ENCODE measurements at regions not wholly inside any gene's neighbourhood (a gene's known extent, or its start where the extent isn't known, plus 50 kb on each side); places are given as distances from the start of the nearest gene placed in this dataset.

DNA sequence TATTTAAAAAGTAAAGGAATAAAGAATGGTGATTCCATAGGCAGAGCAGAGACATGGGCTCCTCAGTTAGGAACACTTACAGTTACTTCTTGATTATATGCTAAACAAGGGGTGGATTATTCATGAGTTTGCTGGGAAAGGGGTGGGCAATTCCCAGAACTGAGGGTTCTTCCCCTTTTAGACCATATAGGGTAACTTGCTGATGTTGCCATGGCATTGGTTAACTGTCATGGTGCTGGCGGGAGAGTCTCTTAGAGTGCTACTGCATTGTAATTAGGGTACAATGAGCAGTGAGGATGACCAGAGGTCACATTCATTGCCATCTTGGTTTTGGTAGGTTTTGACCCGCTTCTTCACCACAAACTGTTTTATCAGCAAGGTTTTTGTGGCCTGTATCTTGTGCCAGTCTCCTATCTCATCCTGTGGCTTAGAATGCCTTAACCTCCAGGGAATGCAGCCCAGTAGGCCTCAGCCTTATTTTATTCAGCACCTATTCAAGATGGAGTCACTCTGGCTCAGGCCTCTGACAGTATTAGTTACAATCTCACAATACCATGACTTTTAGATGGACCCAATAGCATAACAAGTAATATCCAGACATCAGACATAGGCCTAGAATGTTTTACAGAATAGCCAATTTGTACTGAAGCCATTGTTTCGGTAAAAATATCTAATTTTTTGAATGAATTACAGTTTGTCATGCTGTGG, 106.8 kb downstream of the ZBTB18 start:
- no peak for DNase-seq

- no peak for DNase-seq
Measured at GRCh38 chr1:244159646-244160045, 108.6 kb downstream of the ZBTB18 start.

- DNase-seq: no peak
Measured at GRCh38 chr1:244160455-244161235, 109.6 kb downstream of the ZBTB18 start.

DNA sequence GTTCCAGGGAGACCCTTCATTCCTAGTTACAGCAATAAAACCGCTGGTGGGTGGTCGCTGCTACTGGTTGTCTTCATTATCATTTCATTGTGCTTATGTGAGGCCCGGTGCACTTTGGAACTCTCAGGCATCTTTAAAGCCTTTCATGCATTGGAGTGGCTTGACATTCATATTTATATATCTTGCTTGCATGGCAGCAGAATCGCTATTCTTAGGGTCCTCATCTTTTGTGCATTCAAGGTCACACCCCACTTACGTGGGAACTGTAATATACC, 110.1 kb downstream of the ZBTB18 start:
- DNase-seq: no peak

GRCh38 chr1:244162786-244163530, 111.9 kb downstream of the ZBTB18 start:
- DNase-seq: no peak

DNA sequence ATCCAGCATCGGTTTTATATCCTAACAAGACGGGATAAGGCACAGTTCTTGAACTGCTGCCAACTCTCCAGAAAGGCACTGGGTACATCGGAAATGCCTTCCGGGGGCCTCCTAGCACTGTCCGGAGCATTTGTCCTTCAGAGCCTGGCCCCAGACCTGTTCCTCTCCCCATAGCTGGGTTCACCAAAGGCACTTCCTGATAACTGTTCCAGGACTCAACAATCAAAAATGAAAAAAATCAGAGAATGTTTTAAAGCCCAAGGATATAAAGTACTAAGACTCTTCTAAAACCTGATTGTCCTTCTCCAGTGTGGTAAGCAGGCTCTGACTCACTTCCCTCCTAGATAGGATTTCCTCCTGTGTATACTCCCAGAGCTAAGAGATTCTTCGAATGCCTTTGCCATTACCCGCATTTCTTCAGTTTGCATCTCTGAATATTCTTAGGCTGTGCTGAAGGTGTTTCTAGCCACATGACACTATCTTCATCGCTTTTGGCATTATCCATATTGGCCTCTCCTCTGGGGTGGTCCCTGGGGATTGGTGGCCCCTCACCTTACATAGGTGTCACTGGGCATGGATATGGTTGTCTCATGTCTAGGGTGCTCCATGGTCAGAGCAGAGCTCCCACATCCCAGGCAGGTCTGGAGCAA, 112.9 kb downstream of the ZBTB18 start:
- no peak for DNase-seq

GRCh38 chr1:244164511-244164890, 113.4 kb downstream of the ZBTB18 start:
- no peak for DNase-seq

- no peak for DNase-seq
Measured at GRCh38 chr1:244165021-244165420, 113.9 kb downstream of the ZBTB18 start.

DNA sequence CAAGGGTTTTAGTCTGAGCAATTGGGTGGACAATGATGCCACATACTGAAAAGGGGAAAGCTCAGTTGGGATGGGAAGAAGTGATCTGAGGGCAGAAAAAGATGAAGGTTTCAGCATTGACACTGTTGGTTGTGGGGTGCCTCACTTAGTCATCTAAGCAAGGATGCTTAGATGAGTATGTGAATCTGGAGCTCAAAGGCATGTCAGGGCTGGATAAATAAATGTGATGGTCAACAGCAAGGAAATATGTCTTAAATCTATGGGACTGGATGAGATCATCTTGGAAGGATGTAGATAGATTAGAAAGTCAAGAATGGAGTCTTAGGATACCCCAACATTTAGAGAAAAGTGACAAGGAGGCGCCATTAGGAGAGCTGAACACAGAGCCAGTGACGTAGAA, 114.6 kb downstream of the ZBTB18 start:
- DNase-seq: no peak

DNA sequence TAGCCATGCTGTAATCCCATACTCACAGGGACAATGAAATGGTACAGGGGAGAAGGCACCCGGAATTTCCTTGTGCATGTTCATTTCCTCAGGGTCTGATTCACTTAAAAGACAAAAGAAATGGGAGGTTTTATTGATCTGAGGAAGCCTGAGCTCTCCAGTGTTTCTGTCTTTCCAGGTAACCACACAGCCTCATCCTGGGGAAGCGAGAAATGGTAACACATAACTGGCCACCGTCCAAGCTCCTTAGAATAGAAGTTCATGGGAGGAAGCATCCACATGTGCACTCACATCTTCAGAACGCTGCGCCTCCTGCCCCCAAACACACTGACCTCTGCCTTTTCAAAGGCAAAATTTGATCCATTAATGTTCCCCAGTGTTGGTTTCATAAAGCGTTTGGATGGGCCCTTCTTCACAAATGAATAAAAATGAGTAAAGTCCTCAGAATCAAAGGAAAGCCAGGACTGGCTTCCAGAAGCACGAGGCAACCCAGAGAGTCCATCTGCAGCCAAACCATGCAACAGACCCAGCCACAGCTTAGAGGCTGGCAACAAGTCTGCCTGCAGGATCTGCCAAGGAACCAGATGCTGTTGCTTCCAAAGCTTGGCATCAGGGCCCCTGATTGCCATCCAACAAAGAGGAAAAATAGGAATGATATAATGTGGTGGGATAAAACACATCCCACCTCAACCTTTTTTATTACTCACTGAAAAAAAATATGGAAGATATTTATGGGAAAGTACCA, 120.3 kb downstream of the ZBTB18 start:
- DNase-seq: no peak

- no peak for DNase-seq
Measured at GRCh38 chr1:244173240-244173639, 122.2 kb downstream of the ZBTB18 start.

DNA sequence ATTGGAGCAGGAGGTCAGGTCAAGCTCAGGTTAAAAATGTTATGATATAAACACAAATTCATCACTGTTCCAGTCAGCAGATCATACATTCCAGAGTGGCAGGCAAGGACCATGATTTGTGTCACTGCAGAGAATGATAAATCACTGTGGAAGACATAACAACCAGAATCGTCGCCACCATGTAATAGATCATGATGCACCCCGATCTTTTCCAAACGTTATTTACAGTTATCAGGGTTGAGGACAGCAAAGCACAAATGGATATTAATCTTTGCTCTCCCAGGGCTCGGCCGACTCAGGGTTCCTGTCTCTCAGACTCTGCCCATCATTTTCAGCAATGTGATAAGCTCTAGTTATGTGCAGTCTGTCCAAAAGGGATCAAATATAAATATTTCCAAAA, 122.7 kb downstream of the ZBTB18 start:
- no peak for DNase-seq

DNA sequence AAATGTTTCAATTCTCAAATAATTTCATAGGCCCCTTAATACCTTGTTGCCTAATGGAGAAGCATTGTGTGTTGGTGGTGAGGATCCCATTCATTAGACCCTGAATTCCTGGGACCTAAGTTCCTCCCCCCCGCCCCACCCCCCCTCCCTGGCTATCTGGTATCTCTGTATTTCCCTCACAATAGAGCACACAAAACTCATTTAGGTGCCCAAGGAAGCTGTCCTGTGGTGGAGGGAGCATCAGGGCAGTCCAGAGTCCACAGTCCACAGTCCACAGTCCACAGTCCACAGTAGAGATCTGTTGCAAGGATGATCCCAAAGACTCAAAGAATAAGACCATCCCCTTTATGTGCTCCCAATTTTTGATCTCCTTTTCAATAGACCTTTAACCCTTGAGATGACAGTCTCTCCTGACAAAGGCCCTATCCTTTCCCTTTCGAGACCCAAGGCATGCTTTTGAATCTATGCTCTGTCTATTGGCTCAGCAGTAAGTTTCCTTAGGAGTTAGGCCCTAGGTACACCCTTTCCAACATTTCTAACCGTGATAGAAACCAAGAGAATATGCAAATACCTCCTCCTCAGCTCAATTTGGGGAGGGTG, 123.9 kb downstream of the ZBTB18 start:
- DNase-seq: no peak

- no peak for DNase-seq
Measured at GRCh38 chr1:244176201-244176600, 125.1 kb downstream of the ZBTB18 start.

DNA sequence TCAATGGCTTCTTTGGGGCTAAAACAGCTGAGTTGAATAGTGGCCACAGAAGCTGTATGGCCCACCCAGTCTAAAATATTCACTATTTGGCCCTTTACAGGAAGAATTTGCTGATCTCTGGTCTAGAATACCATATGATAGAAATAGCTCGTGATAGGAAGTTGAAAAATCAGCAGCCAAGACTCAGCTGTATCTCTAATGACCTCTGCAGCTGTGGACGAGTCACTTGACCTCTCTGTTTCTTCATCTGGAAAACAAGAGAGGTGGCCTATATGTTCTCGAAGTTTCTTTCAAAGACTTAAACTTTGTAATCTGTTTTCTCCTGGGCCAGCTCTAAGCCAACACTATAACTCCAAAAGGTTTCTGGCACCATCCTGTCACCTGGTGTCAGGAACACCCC, 129.2 kb downstream of the ZBTB18 start:
- DNase-seq: no peak

DNA sequence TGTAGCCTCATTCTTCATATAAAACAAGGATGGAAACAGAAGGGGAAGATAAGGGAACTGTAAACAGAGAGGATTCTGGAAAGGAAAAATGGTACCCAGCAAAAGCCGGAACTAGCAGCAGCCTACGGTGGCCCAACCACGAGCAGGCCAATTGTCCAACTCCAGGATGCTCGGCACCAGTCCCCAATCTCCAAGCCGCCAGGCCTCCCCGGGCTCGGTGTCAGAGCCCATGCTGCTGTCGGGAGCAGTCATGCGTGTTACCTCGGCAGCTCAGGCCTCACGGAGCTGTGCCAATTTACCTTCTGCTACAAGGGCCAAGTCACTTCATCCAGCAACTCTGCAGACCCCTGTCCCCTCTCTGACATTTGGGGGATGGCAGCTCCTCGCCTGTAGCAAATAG, 130.8 kb downstream of the ZBTB18 start:
- no peak for DNase-seq

GRCh38 chr1:244183037-244183436, 132.0 kb downstream of the ZBTB18 start:
- no peak for DNase-seq

DNA sequence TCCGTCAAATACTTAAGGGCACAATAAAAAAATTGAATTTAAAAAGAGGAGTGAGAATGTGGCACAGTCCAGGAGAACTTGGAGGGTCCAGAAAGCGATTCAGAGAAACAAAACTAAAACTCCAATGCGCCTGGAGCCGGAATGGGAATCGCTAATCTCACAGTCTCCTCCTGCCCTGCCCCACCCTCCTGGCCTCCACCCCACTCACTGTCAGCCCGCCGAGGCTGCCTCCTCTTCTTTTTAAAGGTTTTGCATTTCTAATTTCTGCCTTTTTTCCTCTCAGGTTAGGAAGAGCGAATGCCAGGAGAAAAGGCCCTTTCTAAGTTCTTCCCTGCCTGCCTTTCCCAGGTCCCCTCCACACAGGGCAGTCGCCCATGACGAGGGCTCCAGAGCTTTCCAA, 135.3 kb downstream of the ZBTB18 start:
- no peak for DNase-seq

DNA sequence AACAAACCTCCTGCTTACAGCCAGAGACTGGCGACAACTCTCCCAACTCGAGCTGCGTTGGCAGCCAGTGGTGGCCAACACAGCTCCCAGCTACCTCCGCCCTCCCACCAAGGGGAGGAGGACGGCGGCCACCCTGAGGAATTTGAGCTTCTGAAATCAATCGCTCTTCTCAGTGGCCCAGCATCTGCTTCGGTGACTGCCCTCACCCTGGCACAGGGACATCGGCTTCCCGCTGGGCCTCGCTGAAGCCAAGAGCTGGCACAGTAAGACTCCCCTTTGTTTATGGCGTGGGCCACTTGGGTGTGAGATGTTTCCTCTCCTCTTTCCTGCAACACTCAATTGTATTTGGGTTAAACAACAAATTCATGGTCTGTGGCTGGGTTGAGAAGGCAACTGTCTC, 136.2 kb downstream of the ZBTB18 start:
- DNase-seq: no peak

GRCh38 chr1:244191581-244191980, 140.5 kb downstream of the ZBTB18 start:
- no peak for DNase-seq

GRCh38 chr1:244192325-244192724, 141.2 kb downstream of the ZBTB18 start:
- DNase-seq: no peak

DNA sequence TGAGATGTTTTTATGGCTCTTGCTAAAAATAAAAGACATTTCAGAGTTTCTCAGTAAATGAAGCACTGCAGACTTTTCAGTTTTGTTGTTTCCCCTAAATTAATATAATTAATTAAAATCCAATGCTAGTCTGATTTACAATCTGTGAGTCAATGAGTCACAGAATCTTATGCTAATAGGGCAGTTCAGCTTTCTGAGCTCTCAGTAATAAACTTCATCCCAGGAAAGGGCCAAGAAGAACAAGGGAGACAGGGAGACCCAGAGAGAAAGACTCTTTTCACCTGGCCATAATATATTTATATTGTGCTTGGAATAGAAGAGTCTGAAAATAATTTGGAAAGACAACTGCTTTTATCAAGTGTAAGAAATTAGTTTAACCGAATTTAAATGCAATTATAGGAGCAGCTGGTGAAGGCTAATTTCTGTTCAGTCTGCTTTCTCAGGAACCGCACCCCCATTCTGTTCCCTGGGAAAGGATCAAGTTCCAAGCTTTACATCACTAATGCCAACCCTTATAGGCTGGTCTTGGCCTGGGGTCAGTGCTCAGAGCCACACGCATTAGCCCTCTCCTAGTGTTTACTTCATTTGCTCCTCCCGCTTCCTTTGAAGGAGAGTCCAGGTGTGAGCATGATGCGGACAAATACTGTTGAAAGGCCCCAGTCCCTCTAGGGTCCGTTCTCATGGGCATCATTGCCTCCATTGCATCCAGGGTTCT, 145.6 kb downstream of the ZBTB18 start:
- DNase-seq: no peak

All from CD4-positive, alpha-beta T cell treated with Interleukin-12 subunit alpha and Interleukin-12 subunit beta, for 1 hour (primary cell).